Fibroblast of skin of left quadriceps (primary cell): ENCODE measurements at regions not wholly inside any gene's neighbourhood (a gene's known extent, or its start where the extent isn't known, plus 50 kb on each side); places are given as distances from the start of the nearest gene placed in this dataset.
A peak's percentile ranks its signal among the peaks of the same experiment; 100 is the strongest.
"Not testable (repeated sequence)": the region's sequence is repeated elsewhere in the genome, so short reads cannot be mapped to it uniquely, and the experiment has no call there.

Experiments
- DNase-seq, 2 experiments: peaks; one replicate each; pipeline ENCODE4 v3.0.0-alpha.2; 2013; ENCODE audit warnings: low read depth in 2 of 2

DNA sequence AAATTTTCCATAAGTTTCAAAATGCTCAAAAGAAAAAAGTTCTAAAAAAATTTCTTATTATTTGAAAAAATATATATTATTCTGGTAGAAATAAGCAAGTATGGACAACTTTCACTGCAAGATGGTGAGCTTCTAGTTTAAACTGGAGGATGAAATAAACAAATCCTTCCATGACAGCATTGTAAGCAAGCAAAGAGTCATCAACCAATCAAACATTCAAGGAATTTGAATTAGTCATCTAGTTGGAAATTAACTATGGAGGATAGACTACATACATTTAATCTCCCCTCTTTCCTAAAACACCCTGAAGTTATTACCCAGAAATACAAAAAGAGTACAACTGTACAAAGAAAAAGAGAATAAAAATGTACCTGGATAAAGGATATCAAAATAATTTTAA lies 51.0 kb upstream of the IRX5 start:
- DNase-seq, result peak; percentile 4 to 8

GRCh38 chr16:54878301-54878700 lies 52.4 kb upstream of the IRX5 start:
- DNase-seq, result no peak

DNA sequence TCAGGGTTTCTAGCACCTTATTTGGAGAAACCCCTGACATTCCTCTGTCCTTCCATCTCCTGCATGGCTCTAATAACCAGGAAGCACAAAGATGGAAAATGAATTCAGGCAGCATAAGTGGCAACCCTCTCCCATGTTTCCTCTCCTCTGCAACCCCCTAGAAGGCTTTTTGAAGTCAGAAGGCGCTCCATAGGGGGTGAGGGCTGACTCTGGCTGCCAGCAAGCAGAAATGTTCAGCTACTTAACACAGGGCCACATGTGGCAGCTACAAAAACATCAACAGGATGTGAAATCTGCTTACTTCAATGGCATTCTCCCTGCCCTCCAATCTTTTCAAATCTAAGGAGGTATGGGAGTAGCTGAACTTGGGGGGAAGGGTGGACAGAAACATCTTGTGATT lies 55.2 kb upstream of the IRX5 start:
- peak; percentile 5 to 7 for DNase-seq

GRCh38 chr16:54873716-54874373 lies 56.8 kb upstream of the IRX5 start:
- not testable (repeated sequence) for DNase-seq

- DNase-seq, result peak in 1 of 2 experiments; percentile 6
Measured at GRCh38 chr16:54873071-54873470, 57.6 kb upstream of the IRX5 start.

GRCh38 chr16:54870151-54870550 lies 60.5 kb upstream of the IRX5 start:
- no peak for DNase-seq

DNA sequence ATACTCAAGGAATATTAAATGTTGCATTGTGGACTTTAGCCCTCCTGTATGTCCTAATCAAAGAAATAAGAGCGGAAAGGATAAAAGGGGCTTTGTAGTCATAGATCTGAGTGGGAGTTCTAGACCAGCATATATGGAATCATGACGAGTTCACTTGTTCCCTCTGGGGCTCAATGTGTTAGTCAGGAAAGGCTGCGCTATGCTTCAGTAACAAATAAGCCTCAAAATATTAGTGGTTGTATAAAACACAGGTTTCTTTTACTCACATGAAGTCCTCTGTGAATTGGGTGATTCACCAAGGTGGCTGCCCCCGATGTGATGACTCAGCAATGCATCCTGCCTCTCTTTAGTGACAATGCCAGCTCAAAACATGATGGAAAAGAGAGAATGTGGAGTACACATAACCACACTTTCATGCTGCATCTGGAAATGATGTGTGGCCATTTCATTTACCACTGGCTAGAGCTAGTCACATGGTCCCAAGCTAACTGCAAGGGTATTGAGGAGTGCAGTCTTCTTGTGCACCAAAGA lies 63.3 kb upstream of the IRX5 start:
- DNase-seq, result no peak

GRCh38 chr16:54862529-54862928 lies 68.1 kb upstream of the IRX5 start:
- no peak for DNase-seq

- DNase-seq, result no peak
Measured at GRCh38 chr16:54856871-54857270, 73.8 kb upstream of the IRX5 start.

DNA sequence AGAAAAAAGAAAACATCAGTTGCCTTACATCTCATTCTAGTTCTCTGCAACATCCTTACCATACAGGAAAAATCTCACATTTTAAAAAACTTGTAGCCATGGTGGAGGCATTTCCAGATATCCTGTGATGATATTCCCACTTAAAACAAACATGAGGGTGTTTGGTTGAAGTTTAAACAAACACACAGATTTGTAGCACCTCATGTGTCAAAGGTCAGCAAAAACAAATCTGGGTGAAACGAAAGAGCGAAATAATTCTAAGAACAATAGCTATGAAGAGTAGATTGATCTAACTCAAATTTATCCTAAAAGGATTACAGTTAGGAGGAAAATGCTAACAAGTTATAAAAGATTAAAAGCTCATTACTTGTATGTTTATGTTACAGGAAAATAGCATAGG lies 83.1 kb upstream of the IRX5 start:
- no peak for DNase-seq

DNA sequence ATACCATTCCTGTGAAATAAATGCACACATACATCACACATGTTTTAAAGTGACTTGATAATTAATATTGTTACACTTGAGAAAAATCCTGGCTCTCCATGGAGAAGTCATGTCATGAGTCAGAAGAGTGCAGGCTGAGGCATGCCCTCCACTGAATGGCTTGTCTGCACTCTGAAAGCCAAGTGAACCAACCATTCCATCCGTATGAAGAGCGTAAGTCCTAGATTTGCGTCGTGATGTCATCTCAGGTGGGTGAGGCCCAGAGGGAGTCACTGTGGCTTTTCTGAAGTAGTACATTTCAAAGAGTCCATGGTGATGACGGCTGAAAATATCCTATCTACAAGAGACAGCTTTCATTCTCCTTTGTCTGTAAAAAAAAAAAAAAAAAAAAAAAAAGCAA lies 83.5 kb upstream of the IRX5 start:
- DNase-seq, result no peak

- DNase-seq, result no peak
Measured at GRCh38 chr16:54846766-54847165, 83.9 kb upstream of the IRX5 start.

DNA sequence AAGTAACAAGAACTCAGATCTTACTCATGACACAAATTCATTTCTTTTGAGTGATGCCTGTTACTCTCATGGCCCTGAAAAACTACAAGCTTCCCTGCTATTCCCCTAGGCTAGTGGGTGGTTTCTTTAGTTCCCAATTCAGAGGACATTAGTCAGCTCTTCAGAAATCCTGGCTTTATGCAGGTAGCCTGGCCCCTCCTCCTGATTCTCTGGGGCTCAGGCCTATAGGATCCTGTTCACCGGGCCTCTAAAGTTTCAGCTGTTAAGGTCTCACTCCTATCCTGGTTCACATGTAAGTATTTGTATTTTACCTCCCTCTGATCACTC lies 87.3 kb upstream of the IRX5 start:
- no peak for DNase-seq

GRCh38 chr16:54842743-54843423 lies 87.8 kb upstream of the IRX5 start:
- no peak for DNase-seq

- DNase-seq, result no peak
Measured at GRCh38 chr16:54829691-54830090, 101.0 kb upstream of the IRX5 start.

GRCh38 chr16:54822892-54823291 lies 107.8 kb upstream of the IRX5 start:
- no peak for DNase-seq

DNA sequence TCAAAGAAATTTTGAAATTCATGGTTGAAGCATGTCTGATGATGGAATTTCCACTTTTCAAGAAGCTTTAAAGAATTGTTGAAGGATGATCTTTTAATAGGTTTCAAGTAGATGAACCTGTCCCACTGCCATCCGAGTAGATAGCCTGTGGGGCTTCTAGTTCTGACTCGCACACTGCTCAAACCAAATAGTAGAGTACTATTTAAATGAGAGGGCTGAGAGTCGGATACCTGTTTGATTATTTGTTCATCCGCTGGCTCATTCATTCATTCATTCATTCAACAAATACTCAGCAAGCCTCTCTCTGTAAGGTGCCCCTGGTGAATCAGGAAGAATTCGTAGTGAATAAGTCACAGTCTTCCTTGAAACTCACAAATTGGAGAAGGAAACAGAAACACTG lies 108.2 kb upstream of the IRX5 start:
- DNase-seq, result no peak

GRCh38 chr16:54821731-54822130 lies 108.9 kb upstream of the IRX5 start:
- no peak for DNase-seq

GRCh38 chr16:54817940-54818574 lies 112.6 kb upstream of the IRX5 start:
- no peak for DNase-seq

GRCh38 chr16:54817432-54817831 lies 113.2 kb upstream of the IRX5 start:
- DNase-seq, result peak; percentile 9 to 16

DNA sequence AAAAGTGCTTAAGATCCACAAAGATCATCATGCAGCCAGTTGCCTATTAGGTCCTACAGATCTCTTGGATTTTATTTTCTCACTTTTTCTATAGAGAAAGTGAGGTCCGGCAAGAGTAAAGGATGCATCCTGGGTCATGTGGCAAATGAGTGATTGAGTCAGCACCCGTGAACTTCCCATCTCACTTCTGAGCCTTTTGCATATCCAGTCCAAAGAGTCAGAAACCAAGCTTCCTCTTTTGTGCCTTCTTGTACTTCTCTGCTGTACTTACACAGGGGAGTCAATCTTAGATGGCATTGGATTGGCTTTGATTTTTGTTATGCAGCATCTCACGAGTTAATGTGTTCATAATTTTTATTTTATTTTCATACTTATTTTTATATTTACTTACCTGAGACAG lies 114.2 kb upstream of the IRX5 start:
- no peak for DNase-seq

DNA sequence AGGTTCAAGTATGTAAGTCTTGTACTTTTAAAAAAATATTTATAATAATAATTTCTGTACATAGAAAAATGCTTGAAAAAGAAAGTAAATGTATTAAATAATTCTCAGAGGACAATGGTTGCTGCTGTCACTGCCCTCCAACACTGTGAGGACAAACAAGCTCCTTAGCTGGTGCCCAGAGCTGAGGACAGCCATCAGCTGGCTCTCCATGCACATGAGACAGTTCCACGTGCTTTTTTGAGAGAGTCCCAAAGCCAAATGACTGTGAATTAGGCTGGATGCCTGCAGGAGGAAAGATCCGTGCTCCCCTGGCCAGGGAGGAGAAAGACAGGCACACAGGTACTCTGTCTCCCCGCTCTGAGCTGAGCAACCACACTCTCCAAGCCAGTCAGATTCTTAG lies 115.5 kb upstream of the IRX5 start:
- DNase-seq, result no peak

DNA sequence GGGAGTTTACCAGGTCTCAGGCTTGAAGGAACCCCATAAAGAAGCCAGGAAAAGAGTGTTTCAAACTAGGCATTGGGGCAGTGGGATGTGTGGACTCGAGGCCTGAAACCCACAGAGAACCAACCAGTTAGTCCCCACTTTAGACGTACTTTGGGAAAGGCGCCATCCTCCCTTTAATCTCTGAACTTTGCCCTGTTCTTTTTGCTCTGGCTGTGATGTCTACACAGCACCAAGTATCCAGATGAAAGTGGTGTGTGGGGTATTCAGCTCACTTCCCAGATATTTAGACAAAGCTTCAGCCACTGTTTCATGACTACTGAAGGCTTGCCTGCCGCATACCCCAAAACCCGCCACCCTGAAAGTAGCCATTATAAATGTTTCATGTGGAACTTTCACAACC lies 116.9 kb upstream of the IRX5 start:
- no peak for DNase-seq
